ENCODE measurements at regions not wholly inside any gene's neighbourhood (a gene's known extent, or its start where the extent isn't known, plus 50 kb on each side); places are given as distances from the start of the nearest gene placed in this dataset.

- no peak for TF ChIP-seq PHF20 (IDR thresholded peaks at IDR 0.05; ENCODE audit: partially characterized antibody)
- no peak for TF ChIP-seq USF2 (CRISPR knock-in tag; IDR thresholded peaks at IDR 0.05)
- no peak for TF ChIP-seq WHSC1 (IDR thresholded peaks at IDR 0.05; ENCODE audit: low read length)
- TF ChIP-seq ZBTB12 (CRISPR knock-in tag; IDR thresholded peaks at IDR 0.05) = no peak
- TF ChIP-seq ZNF766 (CRISPR knock-in tag; conservative IDR thresholded peaks at IDR 0.05) = no peak
- no peak for TF ChIP-seq HMBOX1 (IDR thresholded peaks at IDR 0.05)
- no peak for TF ChIP-seq COPS2 (conservative IDR thresholded peaks at IDR 0.05)
- TF ChIP-seq FOS (IDR thresholded peaks at IDR 0.05; ENCODE audit: extremely low read depth, insufficient read length) = no peak
- no peak for TF ChIP-seq MAFF (IDR thresholded peaks at IDR 0.05; ENCODE audit: low read length)
- no peak for TF ChIP-seq ZNF77 (CRISPR knock-in tag; IDR thresholded peaks at IDR 0.05)
- no peak for TF ChIP-seq MCM7 (IDR thresholded peaks at IDR 0.05)
- no peak for TF ChIP-seq MTF1 (CRISPR knock-in tag; IDR thresholded peaks at IDR 0.05; ENCODE audit: borderline replicate concordance)
Observed at GRCh38 chr10:28785018-28785417, 107.7 kb downstream of the BAMBI start (continued).
